ENCODE measurements at regions not wholly inside any gene's neighbourhood (a gene's known extent, or its start where the extent isn't known, plus 50 kb on each side); places are given as distances from the start of the nearest gene placed in this dataset.

DNA sequence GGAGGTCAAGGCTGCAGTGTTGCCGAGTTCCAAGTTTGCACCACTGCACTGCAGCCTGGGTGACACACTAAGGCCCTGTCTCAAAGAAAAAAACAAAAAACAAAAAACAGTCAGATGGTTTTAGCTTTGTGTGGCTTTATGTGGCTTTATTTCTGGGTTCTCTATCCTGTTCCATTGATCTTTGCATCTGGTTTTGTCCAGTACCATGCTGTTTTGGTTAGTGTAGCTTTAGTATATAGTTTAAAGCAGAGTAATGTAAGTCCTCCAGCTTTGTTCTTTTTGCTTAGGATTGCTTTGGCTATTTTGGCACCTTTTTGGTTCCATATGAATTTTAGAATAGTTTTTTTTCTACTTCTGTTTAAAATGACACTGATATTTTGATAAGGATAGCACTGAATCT lies 225.5 kb downstream of the HDGFL1 start:
- TF ChIP-seq MAZ (IDR thresholded peaks at IDR 0.05; ENCODE audit: borderline replicate concordance, low read depth, low read length) = no peak
- no peak for TF ChIP-seq CTCF (IDR thresholded peaks at IDR 0.05)

Measured in A549 (cell line).